ENCODE measurements at regions not wholly inside any gene's neighbourhood (a gene's known extent, or its start where the extent isn't known, plus 50 kb on each side); places are given as distances from the start of the nearest gene placed in this dataset.
"Not testable (repeated sequence)": the region's sequence is repeated elsewhere in the genome, so short reads cannot be mapped to it uniquely, and the experiment has no call there.

- no peak for DNase-seq (ENCODE audit: low spot score)
- in situ Hi-C loops (cut with MboI; ENCODE audit: low pct_unique_long_range_greater_than_20kb, low sequenced_read_pairs, unreplicated experiment): no loop called here
- TF ChIP-seq CTCF (IDR thresholded peaks at IDR 0.05; ENCODE audit: extremely low read depth, insufficient read depth, missing control alignments): no peak
Measured at GRCh38 chr9:82131072-82131471, 142.5 kb downstream of the SPATA31D1 start.

- DNase-seq (ENCODE audit: low spot score): no peak
- TF ChIP-seq CTCF (IDR thresholded peaks at IDR 0.05; ENCODE audit: extremely low read depth, insufficient read depth, missing control alignments): no peak
- in situ Hi-C loops (cut with MboI; ENCODE audit: low pct_unique_long_range_greater_than_20kb, low sequenced_read_pairs, unreplicated experiment): no loop called here
Measured at GRCh38 chr9:82132024-82132423, 143.5 kb downstream of the SPATA31D1 start.

- DNase-seq (ENCODE audit: low spot score): no peak
- in situ Hi-C loops (cut with MboI; ENCODE audit: low pct_unique_long_range_greater_than_20kb, low sequenced_read_pairs, unreplicated experiment): no loop called here
- no peak for TF ChIP-seq CTCF (IDR thresholded peaks at IDR 0.05; ENCODE audit: extremely low read depth, insufficient read depth, missing control alignments)
Measured at GRCh38 chr9:82134010-82134409, 145.4 kb downstream of the SPATA31D1 start.

- no peak for TF ChIP-seq CTCF (IDR thresholded peaks at IDR 0.05; ENCODE audit: extremely low read depth, insufficient read depth, missing control alignments)
- in situ Hi-C loops (cut with MboI; ENCODE audit: low pct_unique_long_range_greater_than_20kb, low sequenced_read_pairs, unreplicated experiment): no loop called here
- no peak for DNase-seq (ENCODE audit: low spot score)
Measured at GRCh38 chr9:82135106-82135505, 146.5 kb downstream of the SPATA31D1 start.

- DNase-seq (ENCODE audit: low spot score); in situ Hi-C loops (cut with MboI; ENCODE audit: low pct_unique_long_range_greater_than_20kb, low sequenced_read_pairs, unreplicated experiment): not testable (repeated sequence)
Measured at GRCh38 chr9:82138081-82138480, 149.5 kb downstream of the SPATA31D1 start.

- no peak for DNase-seq (ENCODE audit: low spot score)
- in situ Hi-C loops (cut with MboI; ENCODE audit: low pct_unique_long_range_greater_than_20kb, low sequenced_read_pairs, unreplicated experiment): no loop called here
- TF ChIP-seq CTCF (IDR thresholded peaks at IDR 0.05; ENCODE audit: extremely low read depth, insufficient read depth, missing control alignments): no peak
Measured at GRCh38 chr9:82140471-82140870, 151.9 kb downstream of the SPATA31D1 start.

GRCh38 chr9:82144803-82145202 is 156.2 kb downstream of the SPATA31D1 start:
- DNase-seq (ENCODE audit: low spot score): no peak
- no peak for TF ChIP-seq CTCF (IDR thresholded peaks at IDR 0.05; ENCODE audit: extremely low read depth, insufficient read depth, missing control alignments)
- in situ Hi-C loops (cut with MboI; ENCODE audit: low pct_unique_long_range_greater_than_20kb, low sequenced_read_pairs, unreplicated experiment): no loop called here

Measured in GM13977 (cell line).